NCI-H226 (cell line): ENCODE measurements at regions not wholly inside any gene's neighbourhood (a gene's known extent, or its start where the extent isn't known, plus 50 kb on each side); places are given as distances from the start of the nearest gene placed in this dataset.

Experiments used
- DNase-seq: peaks from one replicate; pipeline ENCODE4 v3.0.0-alpha.2; 2015

DNA sequence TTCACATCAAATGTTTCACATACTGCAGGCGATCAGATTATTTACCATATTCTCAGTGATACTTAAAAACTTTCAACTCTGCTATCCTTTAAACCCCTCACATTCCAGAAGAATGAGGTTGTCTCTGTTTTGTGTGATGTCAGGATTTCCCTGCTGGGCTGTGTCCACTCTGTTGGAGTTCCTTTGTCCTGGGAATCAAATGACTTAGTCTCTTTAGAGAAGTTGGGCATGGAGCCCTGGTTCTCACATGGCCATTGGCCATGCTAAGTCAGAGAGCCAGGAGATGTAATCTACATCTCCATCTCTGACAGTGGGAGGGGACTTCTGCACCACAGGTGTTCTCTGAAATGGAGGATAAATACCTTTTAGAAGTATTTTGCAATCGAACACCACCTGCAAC lies 205.1 kb upstream of the MAF start:
- DNase-seq, result no peak

DNA sequence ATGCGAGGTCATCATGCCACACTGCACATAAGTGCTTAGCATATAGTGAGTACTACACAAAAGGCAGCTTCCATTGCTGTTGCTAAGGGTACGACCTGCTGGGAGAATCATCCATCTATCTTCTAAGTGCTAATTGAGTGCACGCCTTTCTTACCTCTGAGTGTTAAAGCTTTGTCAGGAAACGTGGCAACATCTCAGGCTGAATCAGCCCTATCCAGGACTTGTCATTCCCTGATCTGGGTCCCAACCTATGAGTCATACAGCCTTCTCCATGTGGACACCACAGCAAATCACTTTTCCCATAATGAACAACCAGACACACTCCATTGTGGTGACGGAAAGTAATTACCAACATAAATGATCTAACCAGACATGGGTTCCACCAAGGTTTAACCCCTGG lies 201.1 kb upstream of the MAF start:
- DNase-seq, result no peak

GRCh38 chr16:79800016-79800608 lies 199.6 kb upstream of the MAF start:
- no peak for DNase-seq

DNA sequence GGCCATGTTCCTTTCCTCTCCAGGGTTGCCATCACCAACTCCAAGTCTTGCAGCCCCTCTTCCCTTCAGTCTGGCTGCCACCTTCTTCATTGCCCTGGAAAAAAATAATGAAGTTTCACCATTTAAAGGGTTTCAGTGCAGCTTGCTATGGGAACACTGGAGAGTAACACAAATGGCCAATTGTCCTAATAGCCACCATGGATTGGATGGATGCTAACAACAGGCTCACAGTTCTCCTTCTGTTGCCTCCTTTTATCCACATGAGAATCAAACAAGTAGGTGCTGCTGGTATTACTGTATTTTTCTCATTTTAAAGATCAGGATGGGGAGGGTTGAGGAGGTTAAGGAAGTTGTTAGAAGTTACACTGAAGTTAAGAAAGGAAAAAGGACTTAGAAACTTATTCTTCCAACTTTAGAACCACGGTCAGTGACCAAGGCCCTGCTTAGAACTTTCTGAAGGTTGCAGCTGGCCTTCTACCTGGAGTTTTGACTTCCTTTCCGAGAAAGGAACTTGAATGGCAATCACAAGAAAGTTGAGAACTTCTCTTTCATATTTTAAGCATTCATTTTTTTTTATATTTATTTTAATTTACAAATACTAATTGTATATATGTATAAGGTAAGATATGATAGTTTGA lies 198.0 kb upstream of the MAF start:
- DNase-seq, result no peak

- no peak for DNase-seq
These were observed 196.9 kb upstream of the MAF start for GRCh38 chr16:79797486-79797885.

- no peak for DNase-seq
These were observed 195.0 kb upstream of the MAF start for GRCh38 chr16:79795556-79795955.

GRCh38 chr16:79794941-79795340 lies 194.4 kb upstream of the MAF start:
- no peak for DNase-seq

GRCh38 chr16:79792664-79793351 lies 192.3 kb upstream of the MAF start:
- no peak for DNase-seq

GRCh38 chr16:79792076-79792475 lies 191.5 kb upstream of the MAF start:
- no peak for DNase-seq

DNA sequence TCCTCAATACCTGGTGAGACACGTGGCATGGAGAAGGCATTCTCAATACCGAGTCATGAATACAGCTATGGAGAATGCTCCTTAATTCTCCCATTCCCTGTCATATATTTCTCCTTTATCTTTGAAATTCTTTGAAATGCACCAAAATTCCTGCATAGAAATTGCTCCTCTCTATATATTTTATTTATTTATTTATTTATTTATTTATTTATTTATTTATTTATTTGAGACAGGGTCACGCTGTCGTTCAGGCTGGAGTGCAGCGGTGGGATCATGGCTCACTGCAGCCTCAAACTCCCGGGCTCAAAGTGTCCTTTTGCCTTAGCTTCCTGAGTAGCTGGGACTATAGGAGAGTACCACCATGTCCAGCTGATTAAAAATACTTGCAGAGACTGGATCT lies 190.3 kb upstream of the MAF start:
- DNase-seq, result no peak

- no peak for DNase-seq
These were observed 188.4 kb upstream of the MAF start for GRCh38 chr16:79788949-79789348.

- no peak for DNase-seq
These were observed 185.9 kb upstream of the MAF start for GRCh38 chr16:79786389-79786788.

- DNase-seq, result no peak
These were observed 183.5 kb upstream of the MAF start for GRCh38 chr16:79784007-79784406.

DNA sequence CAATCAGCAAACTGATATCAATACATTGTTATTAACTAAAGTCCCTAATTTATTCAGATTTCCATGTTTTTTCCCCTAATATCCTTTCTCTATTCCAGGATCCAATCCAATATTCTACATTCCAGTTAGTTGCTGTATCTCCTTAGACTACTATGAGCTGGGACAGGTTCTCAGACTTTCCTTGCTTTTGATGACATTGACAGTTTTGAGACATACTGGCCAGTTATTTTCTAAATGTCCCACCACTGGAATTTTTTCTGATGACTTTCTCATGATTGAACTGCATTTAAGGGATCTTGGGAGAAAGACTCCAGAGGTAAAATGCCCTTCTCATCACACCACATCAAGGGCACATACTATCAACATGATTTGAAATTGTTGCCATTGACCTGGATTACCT lies 177.1 kb upstream of the MAF start:
- no peak for DNase-seq

DNA sequence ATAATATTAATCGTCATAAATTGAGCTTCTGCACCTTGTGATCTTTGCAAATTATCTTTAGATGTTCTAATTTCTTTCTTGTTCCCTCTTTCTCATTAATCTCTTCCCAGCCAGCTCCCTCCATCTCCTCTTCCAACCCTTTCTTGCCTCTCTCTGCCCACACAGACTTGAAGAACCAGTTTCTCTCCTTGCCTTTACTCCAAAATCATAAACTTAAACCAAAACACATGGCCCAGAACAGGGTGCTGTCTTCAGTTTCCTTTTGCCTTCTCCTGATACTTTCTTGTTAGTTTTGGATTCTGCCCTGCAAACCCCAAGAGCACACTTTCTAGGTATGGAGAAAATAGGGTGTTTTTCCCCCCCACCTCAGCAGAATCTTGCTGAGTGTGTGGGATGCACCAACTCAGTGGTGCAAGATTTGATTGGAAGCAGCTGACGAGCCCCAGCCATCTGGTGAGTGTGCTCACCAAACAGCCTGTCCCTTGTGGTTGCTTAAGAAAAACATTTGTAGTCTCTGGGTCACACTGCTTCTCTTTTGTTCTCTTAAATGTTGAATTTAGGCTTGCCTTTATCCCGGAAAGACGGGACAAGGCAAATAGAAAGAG lies 175.8 kb upstream of the MAF start:
- DNase-seq, result no peak

- DNase-seq, result no peak
These were observed 172.2 kb upstream of the MAF start for GRCh38 chr16:79772784-79773183.

DNA sequence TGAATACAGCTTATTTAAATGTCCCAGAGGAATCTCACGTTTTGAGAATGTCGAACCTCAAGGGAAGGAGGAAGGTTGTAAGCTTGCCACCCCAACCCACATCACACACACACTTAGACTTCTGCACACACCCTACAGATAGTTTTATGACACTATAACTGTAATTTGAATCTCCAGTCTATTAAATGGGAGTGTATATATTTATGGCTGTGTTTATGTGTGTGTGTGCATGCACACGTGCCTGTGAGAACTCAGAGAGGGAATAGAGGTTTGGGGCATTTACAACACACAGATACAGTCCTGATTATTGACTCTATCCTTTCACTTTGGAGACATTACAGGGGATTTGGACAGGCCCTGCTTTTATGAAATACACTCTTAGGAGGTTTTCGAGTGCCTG lies 171.5 kb upstream of the MAF start:
- no peak for DNase-seq

GRCh38 chr16:79770244-79771064 lies 169.9 kb upstream of the MAF start:
- DNase-seq, result peak; percentile 83

GRCh38 chr16:79769928-79770243 lies 169.3 kb upstream of the MAF start:
- no peak for DNase-seq

GRCh38 chr16:79769270-79769927 lies 168.9 kb upstream of the MAF start:
- DNase-seq, result no peak

DNA sequence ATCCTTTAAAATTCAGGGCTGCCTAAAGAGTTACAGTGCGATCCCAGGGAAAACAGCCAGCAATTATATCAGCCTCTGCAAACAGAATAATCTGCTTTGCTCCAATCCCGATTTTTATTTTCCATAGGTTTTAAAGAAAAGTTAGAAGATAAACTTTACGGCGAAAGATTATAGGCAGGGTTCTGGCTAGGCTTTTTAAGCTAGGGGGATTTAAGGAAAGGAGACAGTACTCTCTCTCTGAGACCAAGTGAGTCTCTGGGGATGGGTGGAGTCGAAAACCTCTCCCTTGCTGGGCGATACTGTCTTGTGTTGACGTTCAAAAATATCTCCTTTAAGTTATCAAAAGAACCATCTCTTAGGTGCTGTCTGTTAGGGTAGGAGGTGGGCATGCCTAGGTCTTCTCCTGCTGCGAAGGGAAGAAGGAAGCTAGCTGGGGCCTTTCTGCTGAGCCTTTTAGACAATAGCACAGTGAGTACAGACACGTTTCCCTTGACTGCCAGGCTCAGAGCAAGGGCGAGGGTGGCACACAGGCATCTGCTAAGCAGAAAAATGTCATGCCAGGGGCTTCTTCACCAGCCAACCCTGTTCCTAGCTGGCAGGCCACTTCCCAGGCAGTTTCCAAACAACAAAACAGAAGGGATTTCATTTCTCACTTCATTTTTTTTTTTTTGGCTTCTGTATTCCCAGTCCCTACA lies 167.9 kb upstream of the MAF start:
- no peak for DNase-seq
